HL-60 (cell line): ENCODE measurements at regions not wholly inside any gene's neighbourhood (a gene's known extent, or its start where the extent isn't known, plus 50 kb on each side); places are given as distances from the start of the nearest gene placed in this dataset.

Source experiments
- DNase-seq, 2 experiments: peaks; one replicate each; pipeline ENCODE4 v3.0.0-alpha.2; 2010 to 2020; ENCODE audit warnings: low read depth in 1 of 2, low spot score in 1 of 2
- H3K27ac ChIP-seq: fragments of 250-450 bp; sonication (Bioruptor Pico); replicated peaks from 2 replicates; pipeline ENCODE4 v1.5.1; 2020; ENCODE audit warnings: mild to moderate bottlenecking, moderate library complexity
- H3K27me3 ChIP-seq: fragments of 250-450 bp; sonication (Bioruptor Pico); 2 replicates; pipeline ENCODE4 v1.5.1; 2021; ENCODE audit warnings: mild to moderate bottlenecking, moderate library complexity; ENCODE audit not compliant: insufficient read depth, poor library complexity, severe bottlenecking
- H3K4me3 ChIP-seq: replicated peaks from 2 replicates; pipeline ENCODE4 v1.5.1; 2011; ENCODE audit warnings: mild to moderate bottlenecking, control low read depth, low read length; ENCODE audit not compliant: insufficient read depth
- GABPA ChIP-seq: IDR thresholded peaks from 2 replicates; pipeline ENCODE4 v1.6.1; 2012; ENCODE audit warnings: low read depth
- POLR2AphosphoS5 ChIP-seq: IDR thresholded peaks from 2 replicates; pipeline ENCODE4 v1.6.1; 2012; ENCODE audit warnings: low read depth
- SPI1 ChIP-seq: IDR thresholded peaks from 2 replicates; pipeline ENCODE4 v1.6.1; 2012; ENCODE audit warnings: low read depth, mild to moderate bottlenecking, borderline replicate concordance
- TF ChIP-seq, protein P1 (sequence below): IDR thresholded peaks from one replicate; pipeline ENCODE4 v1.5.1; 2011; ENCODE audit warnings: low read length, control low read depth, inconsistent platforms; ENCODE audit not compliant: insufficient read depth
- TF ChIP-seq, protein P2 (sequence below): IDR thresholded peaks from 2 replicates; pipeline ENCODE4 v1.6.1; 2012; ENCODE audit warnings: low read depth; ENCODE audit not compliant: insufficient replicate concordance

DNA sequence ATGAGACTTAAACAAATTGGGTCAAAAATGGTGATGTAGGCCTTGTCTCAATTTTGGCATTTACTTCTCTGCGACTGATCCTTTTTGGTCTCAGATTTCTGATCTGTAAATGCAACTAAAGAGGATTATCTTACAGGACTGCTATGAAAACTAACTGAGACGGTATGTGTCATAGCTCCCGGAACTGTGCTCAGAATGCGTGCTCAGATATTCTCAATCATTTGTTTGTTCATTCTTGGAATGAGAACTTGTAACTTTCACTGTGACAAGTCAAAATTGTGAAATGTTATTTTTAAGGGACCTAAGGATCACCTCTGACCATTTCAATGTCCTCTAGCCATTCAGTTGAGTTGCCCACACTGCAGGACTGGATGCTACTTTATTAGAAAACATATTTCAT lies 498.2 kb upstream of the PIK3C3 start:
- no peak overlapping the region for H3K4me3 ChIP-seq
- TF ChIP-seq, protein P1, sequence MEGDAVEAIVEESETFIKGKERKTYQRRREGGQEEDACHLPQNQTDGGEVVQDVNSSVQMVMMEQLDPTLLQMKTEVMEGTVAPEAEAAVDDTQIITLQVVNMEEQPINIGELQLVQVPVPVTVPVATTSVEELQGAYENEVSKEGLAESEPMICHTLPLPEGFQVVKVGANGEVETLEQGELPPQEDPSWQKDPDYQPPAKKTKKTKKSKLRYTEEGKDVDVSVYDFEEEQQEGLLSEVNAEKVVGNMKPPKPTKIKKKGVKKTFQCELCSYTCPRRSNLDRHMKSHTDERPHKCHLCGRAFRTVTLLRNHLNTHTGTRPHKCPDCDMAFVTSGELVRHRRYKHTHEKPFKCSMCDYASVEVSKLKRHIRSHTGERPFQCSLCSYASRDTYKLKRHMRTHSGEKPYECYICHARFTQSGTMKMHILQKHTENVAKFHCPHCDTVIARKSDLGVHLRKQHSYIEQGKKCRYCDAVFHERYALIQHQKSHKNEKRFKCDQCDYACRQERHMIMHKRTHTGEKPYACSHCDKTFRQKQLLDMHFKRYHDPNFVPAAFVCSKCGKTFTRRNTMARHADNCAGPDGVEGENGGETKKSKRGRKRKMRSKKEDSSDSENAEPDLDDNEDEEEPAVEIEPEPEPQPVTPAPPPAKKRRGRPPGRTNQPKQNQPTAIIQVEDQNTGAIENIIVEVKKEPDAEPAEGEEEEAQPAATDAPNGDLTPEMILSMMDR: no peak
- no peak for TF ChIP-seq SPI1
- TF ChIP-seq, protein P2, sequence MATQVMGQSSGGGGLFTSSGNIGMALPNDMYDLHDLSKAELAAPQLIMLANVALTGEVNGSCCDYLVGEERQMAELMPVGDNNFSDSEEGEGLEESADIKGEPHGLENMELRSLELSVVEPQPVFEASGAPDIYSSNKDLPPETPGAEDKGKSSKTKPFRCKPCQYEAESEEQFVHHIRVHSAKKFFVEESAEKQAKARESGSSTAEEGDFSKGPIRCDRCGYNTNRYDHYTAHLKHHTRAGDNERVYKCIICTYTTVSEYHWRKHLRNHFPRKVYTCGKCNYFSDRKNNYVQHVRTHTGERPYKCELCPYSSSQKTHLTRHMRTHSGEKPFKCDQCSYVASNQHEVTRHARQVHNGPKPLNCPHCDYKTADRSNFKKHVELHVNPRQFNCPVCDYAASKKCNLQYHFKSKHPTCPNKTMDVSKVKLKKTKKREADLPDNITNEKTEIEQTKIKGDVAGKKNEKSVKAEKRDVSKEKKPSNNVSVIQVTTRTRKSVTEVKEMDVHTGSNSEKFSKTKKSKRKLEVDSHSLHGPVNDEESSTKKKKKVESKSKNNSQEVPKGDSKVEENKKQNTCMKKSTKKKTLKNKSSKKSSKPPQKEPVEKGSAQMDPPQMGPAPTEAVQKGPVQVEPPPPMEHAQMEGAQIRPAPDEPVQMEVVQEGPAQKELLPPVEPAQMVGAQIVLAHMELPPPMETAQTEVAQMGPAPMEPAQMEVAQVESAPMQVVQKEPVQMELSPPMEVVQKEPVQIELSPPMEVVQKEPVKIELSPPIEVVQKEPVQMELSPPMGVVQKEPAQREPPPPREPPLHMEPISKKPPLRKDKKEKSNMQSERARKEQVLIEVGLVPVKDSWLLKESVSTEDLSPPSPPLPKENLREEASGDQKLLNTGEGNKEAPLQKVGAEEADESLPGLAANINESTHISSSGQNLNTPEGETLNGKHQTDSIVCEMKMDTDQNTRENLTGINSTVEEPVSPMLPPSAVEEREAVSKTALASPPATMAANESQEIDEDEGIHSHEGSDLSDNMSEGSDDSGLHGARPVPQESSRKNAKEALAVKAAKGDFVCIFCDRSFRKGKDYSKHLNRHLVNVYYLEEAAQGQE: no peak
- no peak for TF ChIP-seq GABPA
- no peak for TF ChIP-seq POLR2AphosphoS5
- no peak for DNase-seq
- no peak overlapping the region for H3K27ac ChIP-seq
- no peaks in the 10 kb centered on the region for H3K27me3 ChIP-seq

DNA sequence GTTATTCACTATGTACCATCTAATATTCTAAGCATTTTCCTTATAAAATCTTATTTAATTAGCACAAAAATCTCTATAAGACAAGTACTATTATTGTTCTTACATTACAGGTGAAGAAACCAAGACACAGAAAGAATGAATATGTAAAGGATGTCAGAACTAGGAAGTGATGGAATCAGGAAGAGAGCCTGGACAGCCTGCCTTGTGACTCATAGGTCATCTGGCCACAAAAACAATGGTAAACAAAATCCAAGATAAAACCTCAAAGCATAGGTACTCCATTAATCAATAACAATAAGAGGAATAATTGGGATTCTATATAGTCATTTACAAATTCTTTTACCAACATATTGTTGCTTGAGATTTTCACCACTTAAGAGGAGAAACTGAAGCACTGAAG lies 505.4 kb upstream of the PIK3C3 start:
- no peak overlapping the region for H3K27ac ChIP-seq
- no peak overlapping the region for H3K4me3 ChIP-seq
- H3K27me3 ChIP-seq: no peaks in the 10 kb centered on the region
- TF ChIP-seq, protein P2: no peak
- TF ChIP-seq GABPA (no peak), SPI1 (no peak), POLR2AphosphoS5 (no peak)
- TF ChIP-seq, protein P1: no peak
- no peak for DNase-seq

DNA sequence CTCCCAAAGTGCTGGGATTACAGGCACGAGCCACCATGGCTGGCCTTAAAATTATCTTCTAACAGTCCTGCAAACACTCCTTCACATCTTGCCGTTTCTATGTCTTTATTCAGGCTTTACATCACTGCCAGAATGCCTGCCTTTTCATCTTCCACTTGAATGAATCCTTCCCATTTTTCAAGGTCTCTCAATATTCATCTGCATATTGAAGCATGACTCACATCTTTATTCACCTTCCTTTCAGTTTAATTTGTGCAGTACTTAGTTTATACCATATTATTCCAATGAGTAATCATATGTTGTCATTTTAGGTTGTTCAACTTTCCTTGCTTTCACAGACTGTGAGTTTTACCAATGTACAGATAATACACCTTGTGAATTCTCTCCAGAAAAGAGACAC lies 510.1 kb upstream of the PIK3C3 start:
- no peak for DNase-seq

More for the DNA sequence above, 510.1 kb upstream of the PIK3C3 start:
- no peak overlapping the region for H3K4me3 ChIP-seq
- no peaks in the 10 kb centered on the region for H3K27me3 ChIP-seq
- no peak overlapping the region for H3K27ac ChIP-seq
- TF ChIP-seq GABPA (no peak), SPI1 (no peak), POLR2AphosphoS5 (no peak)
- TF ChIP-seq, protein P1: no peak
- TF ChIP-seq, protein P2: no peak
